IMR-90 (cell line): ENCODE measurements at regions not wholly inside any gene's neighbourhood (a gene's known extent, or its start where the extent isn't known, plus 50 kb on each side); places are given as distances from the start of the nearest gene placed in this dataset.

ENCODE experiments used
- ATAC-seq: fragments of 200-7000 bp; cut with Tn5 transposase; 2 replicates; pipeline ENCODE4 v1.9.1; 2020; ENCODE audit warnings: low read depth, mild to moderate bottlenecking, moderate library complexity
- BruUV-seq: library from RNA; stranded (reverse); fragments of 400-500 nt; replicated peaks from 2 replicates; lab custom pipeline; 2021; lab: Mats Ljungman, UMichigan
- CTCF ChIA-PET: fragments of 300-600 bp; formaldehyde crosslinking; extraction: SDS; loops from one replicate; lab custom pipeline; 2021; ENCODE audit warnings: antibody characterized with exemption; lab: Yijun Ruan, JAX
- POLR2A ChIA-PET: fragments of 300-600 bp; sonication (Branson Sonifier 250); formaldehyde crosslinking; loops from one replicate; lab custom pipeline; 2022; ENCODE audit warnings: antibody characterized with exemption; ENCODE audit not compliant: unreplicated experiment; lab: Charles Lee
- DNase-seq: peaks from one replicate; pipeline ENCODE4 v3.0.0; 2013
- H2AFZ ChIP-seq: replicated peaks from 2 replicates; pipeline ENCODE3; 2013; ENCODE audit warnings: low read length, mild to moderate bottlenecking; ENCODE audit not compliant: poor library complexity
- H2AK5ac ChIP-seq: 2 replicates; pipeline ENCODE4 v1.6.1; 2013; ENCODE audit warnings: low read depth, low read length, inconsistent platforms
- H2AK9ac ChIP-seq: replicated peaks from 2 replicates; pipeline ENCODE3; 2013; ENCODE audit warnings: mild to moderate bottlenecking, low read depth, low read length, moderate library complexity; ENCODE audit not compliant: poor library complexity
- H2BK120ac ChIP-seq: 2 replicates; pipeline ENCODE4 v1.6.1; 2013; ENCODE audit warnings: low read depth, low read length, inconsistent platforms
- H2BK15ac ChIP-seq: 3 replicates; pipeline ENCODE4 v1.6.1; 2013; ENCODE audit warnings: low read depth, low read length, inconsistent platforms
- H2BK20ac ChIP-seq: 2 replicates; pipeline ENCODE4 v1.6.1; 2013; ENCODE audit warnings: low read depth, mild to moderate bottlenecking, inconsistent platforms, low read length, moderate library complexity
- H2BK5ac ChIP-seq: 2 replicates; pipeline ENCODE4 v1.6.1; 2013; ENCODE audit warnings: mild to moderate bottlenecking, low read depth, low read length, inconsistent platforms; ENCODE audit not compliant: poor library complexity, severe bottlenecking
- H3K14ac ChIP-seq: replicated peaks from 2 replicates; pipeline ENCODE4 v1.6.1; 2013; ENCODE audit warnings: low read depth, low read length, inconsistent platforms
- H3K18ac ChIP-seq: 2 replicates; pipeline ENCODE4 v1.6.1; 2013; ENCODE audit warnings: low read depth, low read length, control low read depth
- H3K23ac ChIP-seq: 2 replicates; pipeline ENCODE4 v1.6.1; 2013; ENCODE audit warnings: low read depth, low read length, inconsistent platforms
- H3K27ac ChIP-seq: 2 replicates; pipeline ENCODE4 v1.5.1; 2013; ENCODE audit warnings: mild to moderate bottlenecking, control low read depth, low read length; ENCODE audit not compliant: insufficient read depth
- H3K27me3 ChIP-seq: 2 replicates; pipeline ENCODE4 v1.6.1; 2013; ENCODE audit warnings: low read length; ENCODE audit not compliant: control insufficient read depth, insufficient read depth
- H3K36me3 ChIP-seq: 2 replicates; pipeline ENCODE4 v1.6.1; 2013; ENCODE audit warnings: low read length, mixed read lengths; ENCODE audit not compliant: control insufficient read depth, insufficient read depth
- H3K4ac ChIP-seq: 2 replicates; pipeline ENCODE4 v1.6.1; 2013; ENCODE audit warnings: low read depth, low read length, inconsistent platforms
- H3K4me1 ChIP-seq: 2 replicates; pipeline ENCODE4 v1.6.1; 2013; ENCODE audit warnings: low read length, mixed read lengths; ENCODE audit not compliant: control insufficient read depth, insufficient read depth
- H3K4me2 ChIP-seq: 2 replicates; pipeline ENCODE4 v1.6.1; 2013; ENCODE audit warnings: low read depth, mild to moderate bottlenecking, control low read depth, low read length, moderate library complexity
- H3K4me3 ChIP-seq: 2 replicates; pipeline ENCODE4 v1.5.1; 2013; ENCODE audit warnings: low read depth, mild to moderate bottlenecking, control low read depth, low read length, moderate library complexity; ENCODE audit not compliant: insufficient read depth
- H3K56ac ChIP-seq: 2 replicates; pipeline ENCODE4 v1.6.1; 2013; ENCODE audit warnings: low read length, inconsistent platforms; ENCODE audit not compliant: insufficient read depth; ENCODE audit errors: extremely low read depth
- H3K79me1 ChIP-seq, 2 experiments: 2 replicates each; pipeline ENCODE4 v1.6.1; 2013; ENCODE audit warnings: low read length in 2 of 2, inconsistent platforms in 1 of 2, low read depth in 1 of 2
- H3K9ac ChIP-seq: 2 replicates; pipeline ENCODE4 v1.6.1; 2013; ENCODE audit warnings: low read depth, low read length, control low read depth
- H3K9me1 ChIP-seq: 2 replicates; pipeline ENCODE4 v1.6.1; 2013; ENCODE audit warnings: low read length, inconsistent platforms; ENCODE audit not compliant: insufficient read depth
- H3K9me3 ChIP-seq: 2 replicates; pipeline ENCODE4 v1.6.1; 2013; ENCODE audit warnings: low read length; ENCODE audit not compliant: control insufficient read depth, insufficient read depth
- H4K20me1 ChIP-seq: 2 replicates; pipeline ENCODE4 v1.6.1; 2013; ENCODE audit warnings: low read length, inconsistent platforms; ENCODE audit not compliant: insufficient read depth
- H4K5ac ChIP-seq: 2 replicates; pipeline ENCODE4 v1.6.1; 2013; ENCODE audit warnings: mild to moderate bottlenecking, low read depth, low read length, control low read depth
- H4K8ac ChIP-seq, 2 experiments: 2 replicates each; pipeline ENCODE4 v1.6.1; 2013; ENCODE audit warnings: low read depth in 2 of 2, low read length in 2 of 2, control low read depth in 1 of 2, inconsistent platforms in 1 of 2
- H4K91ac ChIP-seq: 2 replicates; pipeline ENCODE4 v1.6.1; 2013; ENCODE audit warnings: low read depth, low read length, inconsistent platforms; ENCODE audit not compliant: insufficient read depth
- CHD1 ChIP-seq: IDR thresholded peaks from 2 replicates; pipeline ENCODE4 v1.6.1; 2012; ENCODE audit warnings: low read depth, low read length, improper control_type of control experiment
- FOS ChIP-seq: fragments of 150-350 bp; IDR thresholded peaks from 2 replicates; pipeline ENCODE4 v1.6.1; 2016; ENCODE audit warnings: low read depth, low read length
- MAFK ChIP-seq: IDR thresholded peaks from 2 replicates; pipeline ENCODE4 v1.6.1; 2012; ENCODE audit warnings: low read depth, low read length, improper control_type of control experiment
- MAZ ChIP-seq: IDR thresholded peaks from 2 replicates; pipeline ENCODE4 v1.6.1; 2012; ENCODE audit warnings: low read depth, mild to moderate bottlenecking, low read length, improper control_type of control experiment, moderate library complexity, borderline replicate concordance
- NFE2L2 ChIP-seq: fragments of 150-350 bp; IDR thresholded peaks from 2 replicates; pipeline ENCODE4 v1.6.1; 2016; ENCODE audit warnings: low read depth, mild to moderate bottlenecking, low read length
- POLR2A ChIP-seq: IDR thresholded peaks from 2 replicates; pipeline ENCODE4 v1.6.1; 2012; ENCODE audit warnings: mild to moderate bottlenecking, low read depth, low read length
- RAD21 ChIP-seq: IDR thresholded peaks from 2 replicates; pipeline ENCODE4 v1.6.1; 2012; ENCODE audit warnings: low read length, improper control_type of control experiment
- RFX5 ChIP-seq: IDR thresholded peaks from 2 replicates; pipeline ENCODE4 v1.8.0; 2012; ENCODE audit warnings: low read depth, mild to moderate bottlenecking, low read length, moderate library complexity
- SMC3 ChIP-seq: fragments of 150-350 bp; IDR thresholded peaks from 2 replicates; pipeline ENCODE4 v1.6.1; 2016; ENCODE audit warnings: low read depth, mild to moderate bottlenecking, antibody characterized with exemption, low read length, moderate library complexity
- WGBS, 2 experiments: methylation state at CpG; one replicate each; pipeline versions ENCODE4 v1.1.5 to v1.1.7; 2013; ENCODE audit warnings: missing lambda C conversion rate in 2 of 2; ENCODE audit not compliant: insufficient read length in 1 of 2; ENCODE audit errors: extremely low coverage in 2 of 2; 5-methylcytosine and 5-hydroxymethylcytosine counted together
- dilution Hi-C: fragments of 300-500 bp; cut with HindIII; formaldehyde crosslinking; loops from one replicate; pipeline ENCODE4 v1.14.3; 2018; ENCODE audit warnings: low sequenced_read_pairs; ENCODE audit not compliant: unreplicated experiment
- in situ Hi-C: fragments of 300-500 bp; cut with MboI; formaldehyde crosslinking; loops from 3 replicates; pipeline ENCODE4 v1.14.3; 2019; ENCODE audit warnings: low sequenced_read_pairs, inconsistent platforms, mixed read lengths
- intact Hi-C: fragments of 100-400 bp; cut with micrococcal nuclease; formaldehyde crosslinking; loops from 2 replicates; pipeline ENCODE4 v1.10.0; 2022
- TF ChIP-seq, protein P1 (sequence below): fragments of 150-350 bp; IDR thresholded peaks from 2 replicates; pipeline ENCODE4 v1.6.1; 2017; ENCODE audit warnings: mild to moderate bottlenecking, antibody characterized with exemption, low read length, low read depth

DNA sequence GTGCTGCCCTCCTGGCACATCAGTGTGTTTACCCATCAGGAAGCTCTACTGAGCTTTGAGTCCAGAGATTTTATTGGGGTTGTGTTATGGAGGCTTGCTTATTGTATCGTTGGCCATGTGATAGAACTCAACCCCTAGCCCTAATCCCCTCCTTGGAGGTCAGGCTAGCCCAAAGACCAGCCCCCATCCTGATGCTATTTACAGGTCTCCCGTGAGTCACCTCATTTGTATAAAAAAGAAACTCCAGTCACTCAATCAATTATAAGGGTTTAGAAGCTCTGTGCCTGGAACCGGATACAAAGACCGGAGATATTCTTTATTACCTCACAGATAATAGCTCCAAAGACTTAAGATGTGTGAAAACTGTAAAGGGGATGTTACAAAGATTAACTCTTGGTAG is 405.9 kb downstream of the CNTNAP4 start:
- Histone ChIP-seq H4K91ac (no peak overlapping the region), H3K36me3 (no peaks in the 10 kb centered on the region), H3K23ac (no peak overlapping the region), H4K5ac (no peak overlapping the region), H3K18ac (no peak overlapping the region), H2BK15ac (no peak overlapping the region), H3K4me1 (no peaks in the 10 kb centered on the region), H3K79me1 (no peaks in the 10 kb centered on the region), H3K14ac (no peak overlapping the region), H3K27ac (no peak overlapping the region), H4K8ac (no peak overlapping the region), H3K56ac (no peak overlapping the region), H2AK9ac (no peak overlapping the region), H2BK20ac (no peak overlapping the region), H3K4me3 (no peak overlapping the region), H4K20me1 (no peaks in the 10 kb centered on the region), H2AK5ac (no peak overlapping the region), H3K27me3 (no peaks in the 10 kb centered on the region), H3K9ac (no peak overlapping the region), H3K4me2 (no peak overlapping the region), H2BK120ac (no peak overlapping the region), H3K9me3 (no peaks in the 10 kb centered on the region), H2BK5ac (no peak overlapping the region), H3K9me1 (no peaks in the 10 kb centered on the region), H2AFZ (no peak overlapping the region), H3K4ac (no peak overlapping the region)
- dilution Hi-C loops = no loop called here
- no peak for DNase-seq
- no peak for TF ChIP-seq SMC3
- no peak for TF ChIP-seq MAZ
- TF ChIP-seq MAFK = no peak
- TF ChIP-seq FOS = no peak
- no peak for TF ChIP-seq CHD1
- no peak for TF ChIP-seq POLR2A
- TF ChIP-seq, protein P1, sequence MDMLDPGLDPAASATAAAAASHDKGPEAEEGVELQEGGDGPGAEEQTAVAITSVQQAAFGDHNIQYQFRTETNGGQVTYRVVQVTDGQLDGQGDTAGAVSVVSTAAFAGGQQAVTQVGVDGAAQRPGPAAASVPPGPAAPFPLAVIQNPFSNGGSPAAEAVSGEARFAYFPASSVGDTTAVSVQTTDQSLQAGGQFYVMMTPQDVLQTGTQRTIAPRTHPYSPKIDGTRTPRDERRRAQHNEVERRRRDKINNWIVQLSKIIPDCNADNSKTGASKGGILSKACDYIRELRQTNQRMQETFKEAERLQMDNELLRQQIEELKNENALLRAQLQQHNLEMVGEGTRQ = no peak
- TF ChIP-seq RFX5 = no peak
- no peak for TF ChIP-seq NFE2L2
- no peak for TF ChIP-seq RAD21
- ChIA-PET CTCF (interaction anchor here (0.5 kb wide), 1 partner anchor 395 kb away, joined by 4 read pairs; no protein-coding TSS in a partner anchor), POLR2A (no interaction called here)
- no TSS peak for BruUV-seq
- in situ Hi-C loops = no loop called here
- WGBS, 2 experiments = no CpG with 5 or more reads among the region's 4 CpGs
- intact Hi-C loops = no loop called here
- no peak for ATAC-seq
